ENCODE measurements at regions not wholly inside any gene's neighbourhood (a gene's known extent, or its start where the extent isn't known, plus 50 kb on each side); places are given as distances from the start of the nearest gene placed in this dataset.

DNA sequence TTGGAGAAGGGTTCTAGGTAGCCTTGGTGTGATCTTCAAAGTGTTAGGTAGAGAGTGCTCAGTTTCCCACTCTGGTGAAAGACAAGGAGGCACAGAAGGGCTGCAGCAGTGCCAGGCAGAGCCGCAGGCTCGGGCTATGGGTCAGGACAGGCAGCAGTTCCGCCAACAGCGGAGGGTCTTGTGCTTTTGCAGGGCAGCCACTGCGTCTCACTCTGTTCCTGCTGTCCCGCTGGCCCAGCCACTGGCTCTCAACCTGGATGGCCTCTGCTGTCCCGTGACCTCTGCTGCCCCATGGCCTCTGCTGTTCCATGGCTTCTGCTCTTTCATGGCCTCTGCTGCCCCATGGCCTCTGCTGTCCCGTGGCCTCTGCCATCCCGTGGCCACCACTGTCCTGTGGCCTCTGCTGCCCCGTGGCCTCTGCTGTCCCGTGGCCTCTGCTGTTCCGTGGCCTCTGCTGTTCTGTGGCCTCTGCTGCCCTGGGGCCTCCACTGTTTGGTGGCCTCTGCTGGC lies 175.7 kb downstream of the URI1 start:
- Histone ChIP-seq H3K4me3 (ENCODE audit: insufficient read depth, low read depth, low read length) (no peak overlapping the region), H3K9ac (ENCODE audit: low read depth, low read length) (no peak overlapping the region), H3K27ac (ENCODE audit: insufficient read depth, low read length) (no peak overlapping the region), H3K23ac (ENCODE audit: low read depth, low read length) (no peak overlapping the region), H3K18ac (ENCODE audit: low read depth, low read length) (no peak overlapping the region), H3K4ac (ENCODE audit: low read depth, low read length) (no peak overlapping the region), H3K14ac (replicated peaks; ENCODE audit: low read depth, low read length) (no peak overlapping the region), H2BK120ac (ENCODE audit: low read depth, low read length) (no peak overlapping the region), H3K79me1 (ENCODE audit: low read depth in 1 of 2, low read length in 2 of 2) (no peaks in the 10 kb centered on the region), H2AFZ (replicated peaks; ENCODE audit: low read length, poor library complexity) (no peak overlapping the region), H3K4me1 (ENCODE audit: control insufficient read depth, insufficient read depth, low read length) (no peaks in the 10 kb centered on the region), H4K8ac (ENCODE audit: low read depth in 2 of 2, low read length in 2 of 2) (no peak overlapping the region), H4K20me1 (ENCODE audit: insufficient read depth, low read length) (no peaks in the 10 kb centered on the region), H3K9me1 (ENCODE audit: insufficient read depth, low read length) (no peaks in the 10 kb centered on the region), H4K5ac (ENCODE audit: low read depth, low read length) (no peak overlapping the region), H4K91ac (ENCODE audit: insufficient read depth, low read depth, low read length) (no peak overlapping the region), H2BK20ac (ENCODE audit: low read depth, low read length) (no peak overlapping the region), H2AK9ac (replicated peaks; ENCODE audit: low read depth, low read length, poor library complexity) (no peak overlapping the region), H3K36me3 (ENCODE audit: control insufficient read depth, insufficient read depth, low read length) (no peaks in the 10 kb centered on the region), H2BK5ac (ENCODE audit: low read depth, low read length, poor library complexity, severe bottlenecking) (no peak overlapping the region), H3K27me3 (ENCODE audit: control insufficient read depth, insufficient read depth, low read length) (no peaks in the 10 kb centered on the region), H3K4me2 (ENCODE audit: low read depth, low read length) (no peak overlapping the region), H2BK15ac (ENCODE audit: low read depth, low read length) (no peak overlapping the region), H3K56ac (ENCODE audit: extremely low read depth, insufficient read depth, low read length) (no peak overlapping the region), H3K9me3 (ENCODE audit: control insufficient read depth, insufficient read depth, low read length) (peaks cover 12% of the 10 kb centered on the region; the same call in 1 of the 2 replicates), H2AK5ac (ENCODE audit: low read depth, low read length) (no peak overlapping the region)
- TF ChIP-seq RAD21 (IDR thresholded peaks at IDR 0.05; ENCODE audit: low read length), result no peak
- no peak for TF ChIP-seq FOS (IDR thresholded peaks at IDR 0.05; ENCODE audit: low read depth, low read length)
- no peak for TF ChIP-seq MXI1 (IDR thresholded peaks at IDR 0.05; ENCODE audit: borderline replicate concordance, low read depth, low read length)
- TF ChIP-seq POLR2A (IDR thresholded peaks at IDR 0.05; ENCODE audit: low read depth, low read length), result no peak
- TF ChIP-seq BHLHE40 (IDR thresholded peaks at IDR 0.05; ENCODE audit: low read depth, low read length), result no peak
- TF ChIP-seq, protein P1, sequence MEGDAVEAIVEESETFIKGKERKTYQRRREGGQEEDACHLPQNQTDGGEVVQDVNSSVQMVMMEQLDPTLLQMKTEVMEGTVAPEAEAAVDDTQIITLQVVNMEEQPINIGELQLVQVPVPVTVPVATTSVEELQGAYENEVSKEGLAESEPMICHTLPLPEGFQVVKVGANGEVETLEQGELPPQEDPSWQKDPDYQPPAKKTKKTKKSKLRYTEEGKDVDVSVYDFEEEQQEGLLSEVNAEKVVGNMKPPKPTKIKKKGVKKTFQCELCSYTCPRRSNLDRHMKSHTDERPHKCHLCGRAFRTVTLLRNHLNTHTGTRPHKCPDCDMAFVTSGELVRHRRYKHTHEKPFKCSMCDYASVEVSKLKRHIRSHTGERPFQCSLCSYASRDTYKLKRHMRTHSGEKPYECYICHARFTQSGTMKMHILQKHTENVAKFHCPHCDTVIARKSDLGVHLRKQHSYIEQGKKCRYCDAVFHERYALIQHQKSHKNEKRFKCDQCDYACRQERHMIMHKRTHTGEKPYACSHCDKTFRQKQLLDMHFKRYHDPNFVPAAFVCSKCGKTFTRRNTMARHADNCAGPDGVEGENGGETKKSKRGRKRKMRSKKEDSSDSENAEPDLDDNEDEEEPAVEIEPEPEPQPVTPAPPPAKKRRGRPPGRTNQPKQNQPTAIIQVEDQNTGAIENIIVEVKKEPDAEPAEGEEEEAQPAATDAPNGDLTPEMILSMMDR (conservative IDR thresholded peaks at IDR 0.05; ENCODE audit: low read depth, low read length), result no peak
- no peak for TF ChIP-seq SMC3 (IDR thresholded peaks at IDR 0.05; ENCODE audit: low read depth, low read length)
- no peak for TF ChIP-seq MAZ (IDR thresholded peaks at IDR 0.05; ENCODE audit: borderline replicate concordance, low read depth, low read length)
- TF ChIP-seq CEBPB (IDR thresholded peaks at IDR 0.05; ENCODE audit: low read depth, low read length), result no peak
- in situ Hi-C loops (cut with MboI; ENCODE audit: low sequenced_read_pairs) (no loop called here), dilution Hi-C loops (cut with HindIII; ENCODE audit: low sequenced_read_pairs, unreplicated experiment) (no loop called here), intact Hi-C loops (cut with micrococcal nuclease) (no loop called here)
- ChIA-PET CTCF (no interaction called here), POLR2A (ENCODE audit: unreplicated experiment) (no interaction called here)
- 73% methylated on average over 5 of the region's 12 CpGs; no CpG with 5 or more reads in 1 of the 2 experiments for WGBS, 2 experiments (ENCODE audit: extremely low coverage in 2 of 2, insufficient read length in 1 of 2)
- DNase-seq (no peak), ATAC-seq (ENCODE audit: low read depth) (no peak)
- BruUV-seq (replicated peaks), result no TSS peak

Measured in IMR-90 (cell line).